GM06990 (cell line): ENCODE measurements at regions not wholly inside any gene's neighbourhood (a gene's known extent, or its start where the extent isn't known, plus 50 kb on each side); places are given as distances from the start of the nearest gene placed in this dataset.

Source experiments
- DNase-seq: peaks from one replicate; pipeline ENCODE4 v3.0.0-alpha.2; 2011; ENCODE audit not compliant: insufficient read length; ENCODE audit errors: extremely low read depth
- H3K27me3 ChIP-seq: replicated peaks from 2 replicates; pipeline ENCODE4 v1.6.0; 2011; ENCODE audit warnings: low read length; ENCODE audit not compliant: control insufficient read depth, insufficient read depth
- H3K36me3 ChIP-seq: 2 replicates; pipeline ENCODE4 v1.5.1; 2011; ENCODE audit warnings: low read length; ENCODE audit not compliant: control insufficient read depth, insufficient read depth
- H3K4me3 ChIP-seq: replicated peaks from 2 replicates; pipeline ENCODE4 v1.5.1; 2011; ENCODE audit warnings: low read depth, mild to moderate bottlenecking, control low read depth, low read length
- CTCF ChIP-seq: IDR thresholded peaks from 2 replicates; pipeline ENCODE4 v1.5.1; 2011; ENCODE audit warnings: low read length, control low read depth, mild to moderate bottlenecking, inconsistent platforms; ENCODE audit not compliant: insufficient read depth, poor library complexity, severe bottlenecking

- no peak for TF ChIP-seq CTCF
- DNase-seq, result no peak
- H3K27me3 ChIP-seq, result no peaks in the 10 kb centered on the region
- no peaks in the 10 kb centered on the region for H3K36me3 ChIP-seq
- H3K4me3 ChIP-seq, result no peak overlapping the region
Measured at GRCh38 chr6:167665698-167666330, 160.9 kb upstream of the AFDN start.

- TF ChIP-seq CTCF, result no peak
- H3K36me3 ChIP-seq, result no peaks in the 10 kb centered on the region
- no peak overlapping the region for H3K4me3 ChIP-seq
- H3K27me3 ChIP-seq, result no peaks in the 10 kb centered on the region
- no peak for DNase-seq
Measured at GRCh38 chr6:167666571-167667203, 160.0 kb upstream of the AFDN start.

- no peak for DNase-seq
- Histone ChIP-seq H3K4me3 (no peak overlapping the region), H3K27me3 (no peaks in the 10 kb centered on the region), H3K36me3 (no peaks in the 10 kb centered on the region)
- no peak for TF ChIP-seq CTCF
Measured at GRCh38 chr6:167667204-167668018, 159.3 kb upstream of the AFDN start.

GRCh38 chr6:167668019-167668753 is 158.5 kb upstream of the AFDN start:
- no peak for DNase-seq
- Histone ChIP-seq H3K4me3 (no peak overlapping the region), H3K36me3 (no peaks in the 10 kb centered on the region), H3K27me3 (no peaks in the 10 kb centered on the region)
- no peak for TF ChIP-seq CTCF

- Histone ChIP-seq H3K27me3 (no peaks in the 10 kb centered on the region), H3K4me3 (no peak overlapping the region), H3K36me3 (no peaks in the 10 kb centered on the region)
- TF ChIP-seq CTCF, result no peak
- no peak for DNase-seq
Measured at GRCh38 chr6:167668754-167669552, 157.8 kb upstream of the AFDN start.
